ENCODE measurements at regions not wholly inside any gene's neighbourhood (a gene's known extent, or its start where the extent isn't known, plus 50 kb on each side); places are given as distances from the start of the nearest gene placed in this dataset.

- TF ChIP-seq CTCF (IDR thresholded peaks at IDR 0.05; ENCODE audit: poor library complexity, severe bottlenecking) (no peak), REST (IDR thresholded peaks at IDR 0.05; ENCODE audit: borderline replicate concordance) (no peak)
Measured at GRCh38 chr12:39074063-39074462, 168.7 kb upstream of the CPNE8 start.
